Loucy (cell line): ENCODE measurements at regions not wholly inside any gene's neighbourhood (a gene's known extent, or its start where the extent isn't known, plus 50 kb on each side); places are given as distances from the start of the nearest gene placed in this dataset.
"Not testable (repeated sequence)": the region's sequence is repeated elsewhere in the genome, so short reads cannot be mapped to it uniquely, and the experiment has no call there.

Experiments
- EZH2phosphoT487 ChIP-seq: fragments of 200-600 bp; IDR thresholded peaks from 2 replicates; pipeline ENCODE4 v1.6.1; 2018; ENCODE audit warnings: antibody characterized with exemption, mild to moderate bottlenecking, moderate library complexity, borderline replicate concordance
- TF ChIP-seq, protein P1 (sequence below): fragments of 200-600 bp; sonication (generic); conservative IDR thresholded peaks from 2 replicates; pipeline ENCODE4 v1.5.1; 2014; ENCODE audit warnings: mild to moderate bottlenecking, antibody characterized with exemption, low read length

DNA sequence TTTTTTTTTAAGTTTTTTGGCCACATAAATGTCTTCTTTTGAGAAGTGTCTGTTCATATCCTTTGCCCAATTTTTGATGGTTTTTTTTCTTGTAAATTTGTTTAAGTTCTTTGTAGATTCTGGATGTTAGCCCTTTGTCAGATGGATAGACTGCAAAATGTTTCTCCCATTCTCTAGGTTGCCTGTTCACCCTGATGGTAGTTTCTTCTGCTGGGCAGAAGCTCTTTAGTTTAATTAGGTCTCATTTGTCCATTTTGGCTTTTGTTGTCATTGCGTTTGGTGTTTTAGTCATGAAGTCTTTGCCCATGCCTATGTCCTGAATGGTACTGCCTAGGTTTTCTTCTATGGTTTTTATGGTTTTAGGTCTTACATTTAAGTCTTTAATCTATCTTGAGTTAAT lies 320.9 kb upstream of the SETBP1 start:
- not testable (repeated sequence) for TF ChIP-seq EZH2phosphoT487
- TF ChIP-seq, protein P1, sequence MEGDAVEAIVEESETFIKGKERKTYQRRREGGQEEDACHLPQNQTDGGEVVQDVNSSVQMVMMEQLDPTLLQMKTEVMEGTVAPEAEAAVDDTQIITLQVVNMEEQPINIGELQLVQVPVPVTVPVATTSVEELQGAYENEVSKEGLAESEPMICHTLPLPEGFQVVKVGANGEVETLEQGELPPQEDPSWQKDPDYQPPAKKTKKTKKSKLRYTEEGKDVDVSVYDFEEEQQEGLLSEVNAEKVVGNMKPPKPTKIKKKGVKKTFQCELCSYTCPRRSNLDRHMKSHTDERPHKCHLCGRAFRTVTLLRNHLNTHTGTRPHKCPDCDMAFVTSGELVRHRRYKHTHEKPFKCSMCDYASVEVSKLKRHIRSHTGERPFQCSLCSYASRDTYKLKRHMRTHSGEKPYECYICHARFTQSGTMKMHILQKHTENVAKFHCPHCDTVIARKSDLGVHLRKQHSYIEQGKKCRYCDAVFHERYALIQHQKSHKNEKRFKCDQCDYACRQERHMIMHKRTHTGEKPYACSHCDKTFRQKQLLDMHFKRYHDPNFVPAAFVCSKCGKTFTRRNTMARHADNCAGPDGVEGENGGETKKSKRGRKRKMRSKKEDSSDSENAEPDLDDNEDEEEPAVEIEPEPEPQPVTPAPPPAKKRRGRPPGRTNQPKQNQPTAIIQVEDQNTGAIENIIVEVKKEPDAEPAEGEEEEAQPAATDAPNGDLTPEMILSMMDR = not testable (repeated sequence)
